ENCODE measurements at regions not wholly inside any gene's neighbourhood (a gene's known extent, or its start where the extent isn't known, plus 50 kb on each side); places are given as distances from the start of the nearest gene placed in this dataset.

DNA sequence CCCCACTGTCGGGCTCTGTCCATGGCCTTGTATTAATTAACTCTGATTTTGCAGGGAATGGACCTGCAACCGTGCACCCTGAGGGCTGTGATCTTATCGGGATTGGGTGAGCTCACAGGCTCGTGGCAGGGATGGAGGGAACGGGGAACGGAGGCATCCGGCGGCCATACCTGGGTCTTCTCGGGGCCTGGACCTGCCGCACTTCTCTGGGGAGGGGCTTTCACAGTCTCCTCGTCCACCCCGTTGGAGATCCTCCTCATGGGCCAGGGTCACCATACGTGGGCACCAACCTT is 57.5 kb upstream of the SHH start:
- H3K9me2 ChIP-seq (ENCODE audit: insufficient read depth) = no peaks in the 10 kb centered on the region
- no peak overlapping the region for H3K27ac Mint-ChIP-seq
- no peak overlapping the region for H3K4me3 ChIP-seq
- H3K4me2 ChIP-seq = no peak overlapping the region
- no peaks in the 10 kb centered on the region for H3K36me3 Mint-ChIP-seq (ENCODE audit: low read depth)
- no peaks in the 10 kb centered on the region; the same call in 1 of the 2 replicates for H3K36me3 ChIP-seq (ENCODE audit: insufficient read depth)
- H3K27me3 Mint-ChIP-seq (ENCODE audit: insufficient read depth, low read depth, poor library complexity) = peaks cover 5% of the 10 kb centered on the region
- H3K4me1 ChIP-seq (ENCODE audit: insufficient read depth) = no peaks in the 10 kb centered on the region
- H3K79me2 ChIP-seq (replicated peaks; ENCODE audit: insufficient read depth) = no peaks in the 10 kb centered on the region
- no peak overlapping the region for H2AFZ ChIP-seq
- no peaks in the 10 kb centered on the region for H3F3A ChIP-seq (replicated peaks; ENCODE audit: low read depth)
- no peak overlapping the region for H3K4me3 Mint-ChIP-seq
- H3K9me3 Mint-ChIP-seq = peaks cover 6% of the 10 kb centered on the region; the same call in 2 of the 3 replicates
- no peaks in the 10 kb centered on the region for H3K27me3 ChIP-seq (ENCODE audit: insufficient read depth)
- DNase-seq (ENCODE audit: low spot score) (no peak), ATAC-seq (no peak)
- no peak for TF ChIP-seq POLR2AphosphoS5 (IDR thresholded peaks at IDR 0.05; ENCODE audit: low read depth)
- no peak for TF ChIP-seq STAT1 (IDR thresholded peaks at IDR 0.05; ENCODE audit: unreplicated experiment)
- TF ChIP-seq EZH2 (IDR thresholded peaks at IDR 0.05; ENCODE audit: low read depth, unreplicated experiment) = no peak
- TF ChIP-seq, protein P1, sequence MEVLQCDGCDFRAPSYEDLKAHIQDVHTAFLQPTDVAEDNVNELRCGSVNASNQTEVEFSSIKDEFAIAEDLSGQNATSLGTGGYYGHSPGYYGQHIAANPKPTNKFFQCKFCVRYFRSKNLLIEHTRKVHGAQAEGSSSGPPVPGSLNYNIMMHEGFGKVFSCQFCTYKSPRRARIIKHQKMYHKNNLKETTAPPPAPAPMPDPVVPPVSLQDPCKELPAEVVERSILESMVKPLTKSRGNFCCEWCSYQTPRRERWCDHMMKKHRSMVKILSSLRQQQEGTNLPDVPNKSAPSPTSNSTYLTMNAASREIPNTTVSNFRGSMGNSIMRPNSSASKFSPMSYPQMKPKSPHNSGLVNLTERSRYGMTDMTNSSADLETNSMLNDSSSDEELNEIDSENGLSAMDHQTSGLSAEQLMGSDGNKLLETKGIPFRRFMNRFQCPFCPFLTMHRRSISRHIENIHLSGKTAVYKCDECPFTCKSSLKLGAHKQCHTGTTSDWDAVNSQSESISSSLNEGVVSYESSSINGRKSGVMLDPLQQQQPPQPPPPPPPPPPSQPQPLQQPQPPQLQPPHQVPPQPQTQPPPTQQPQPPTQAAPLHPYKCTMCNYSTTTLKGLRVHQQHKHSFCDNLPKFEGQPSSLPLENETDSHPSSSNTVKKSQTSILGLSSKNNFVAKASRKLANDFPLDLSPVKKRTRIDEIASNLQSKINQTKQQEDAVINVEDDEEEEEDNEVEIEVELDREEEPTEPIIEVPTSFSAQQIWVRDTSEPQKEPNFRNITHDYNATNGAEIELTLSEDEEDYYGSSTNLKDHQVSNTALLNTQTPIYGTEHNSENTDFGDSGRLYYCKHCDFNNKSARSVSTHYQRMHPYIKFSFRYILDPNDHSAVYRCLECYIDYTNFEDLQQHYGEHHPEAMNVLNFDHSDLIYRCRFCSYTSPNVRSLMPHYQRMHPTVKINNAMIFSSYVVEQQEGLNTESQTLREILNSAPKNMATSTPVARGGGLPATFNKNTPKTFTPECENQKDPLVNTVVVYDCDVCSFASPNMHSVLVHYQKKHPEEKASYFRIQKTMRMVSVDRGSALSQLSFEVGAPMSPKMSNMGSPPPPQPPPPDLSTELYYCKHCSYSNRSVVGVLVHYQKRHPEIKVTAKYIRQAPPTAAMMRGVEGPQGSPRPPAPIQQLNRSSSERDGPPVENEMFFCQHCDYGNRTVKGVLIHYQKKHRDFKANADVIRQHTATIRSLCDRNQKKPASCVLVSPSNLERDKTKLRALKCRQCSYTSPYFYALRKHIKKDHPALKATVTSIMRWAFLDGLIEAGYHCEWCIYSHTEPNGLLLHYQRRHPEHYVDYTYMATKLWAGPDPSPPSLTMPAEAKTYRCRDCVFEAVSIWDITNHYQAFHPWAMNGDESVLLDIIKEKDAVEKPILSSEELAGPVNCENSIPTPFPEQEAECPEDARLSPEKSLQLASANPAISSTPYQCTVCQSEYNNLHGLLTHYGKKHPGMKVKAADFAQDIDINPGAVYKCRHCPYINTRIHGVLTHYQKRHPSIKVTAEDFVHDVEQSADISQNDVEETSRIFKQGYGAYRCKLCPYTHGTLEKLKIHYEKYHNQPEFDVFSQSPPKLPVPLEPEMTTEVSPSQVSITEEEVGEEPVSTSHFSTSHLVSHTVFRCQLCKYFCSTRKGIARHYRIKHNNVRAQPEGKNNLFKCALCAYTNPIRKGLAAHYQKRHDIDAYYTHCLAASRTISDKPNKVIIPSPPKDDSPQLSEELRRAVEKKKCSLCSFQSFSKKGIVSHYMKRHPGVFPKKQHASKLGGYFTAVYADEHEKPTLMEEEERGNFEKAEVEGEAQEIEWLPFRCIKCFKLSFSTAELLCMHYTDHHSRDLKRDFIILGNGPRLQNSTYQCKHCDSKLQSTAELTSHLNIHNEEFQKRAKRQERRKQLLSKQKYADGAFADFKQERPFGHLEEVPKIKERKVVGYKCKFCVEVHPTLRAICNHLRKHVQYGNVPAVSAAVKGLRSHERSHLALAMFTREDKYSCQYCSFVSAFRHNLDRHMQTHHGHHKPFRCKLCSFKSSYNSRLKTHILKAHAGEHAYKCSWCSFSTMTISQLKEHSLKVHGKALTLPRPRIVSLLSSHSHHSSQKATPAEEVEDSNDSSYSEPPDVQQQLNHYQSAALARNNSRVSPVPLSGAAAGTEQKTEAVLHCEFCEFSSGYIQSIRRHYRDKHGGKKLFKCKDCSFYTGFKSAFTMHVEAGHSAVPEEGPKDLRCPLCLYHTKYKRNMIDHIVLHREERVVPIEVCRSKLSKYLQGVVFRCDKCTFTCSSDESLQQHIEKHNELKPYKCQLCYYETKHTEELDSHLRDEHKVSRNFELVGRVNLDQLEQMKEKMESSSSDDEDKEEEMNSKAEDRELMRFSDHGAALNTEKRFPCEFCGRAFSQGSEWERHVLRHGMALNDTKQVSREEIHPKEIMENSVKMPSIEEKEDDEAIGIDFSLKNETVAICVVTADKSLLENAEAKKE (CRISPR knock-in tag; IDR thresholded peaks at IDR 0.05) = no peak
- no peak for TF ChIP-seq JUNB (IDR thresholded peaks at IDR 0.05; ENCODE audit: unreplicated experiment)
- TF ChIP-seq, protein P2, sequence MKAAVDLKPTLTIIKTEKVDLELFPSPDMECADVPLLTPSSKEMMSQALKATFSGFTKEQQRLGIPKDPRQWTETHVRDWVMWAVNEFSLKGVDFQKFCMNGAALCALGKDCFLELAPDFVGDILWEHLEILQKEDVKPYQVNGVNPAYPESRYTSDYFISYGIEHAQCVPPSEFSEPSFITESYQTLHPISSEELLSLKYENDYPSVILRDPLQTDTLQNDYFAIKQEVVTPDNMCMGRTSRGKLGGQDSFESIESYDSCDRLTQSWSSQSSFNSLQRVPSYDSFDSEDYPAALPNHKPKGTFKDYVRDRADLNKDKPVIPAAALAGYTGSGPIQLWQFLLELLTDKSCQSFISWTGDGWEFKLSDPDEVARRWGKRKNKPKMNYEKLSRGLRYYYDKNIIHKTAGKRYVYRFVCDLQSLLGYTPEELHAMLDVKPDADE (IDR thresholded peaks at IDR 0.05) = no peak
- no peak for TF ChIP-seq NANOG (IDR thresholded peaks at IDR 0.05; ENCODE audit: borderline replicate concordance)
- no peak for TF ChIP-seq EZH2phosphoT487 (IDR thresholded peaks at IDR 0.05; ENCODE audit: unreplicated experiment)
- TF ChIP-seq ZNF331 (CRISPR knock-in tag; IDR thresholded peaks at IDR 0.05; ENCODE audit: low read depth) = no peak
- no peak for TF ChIP-seq ZNF114 (CRISPR knock-in tag; IDR thresholded peaks at IDR 0.05)
- TF ChIP-seq, protein P3, sequence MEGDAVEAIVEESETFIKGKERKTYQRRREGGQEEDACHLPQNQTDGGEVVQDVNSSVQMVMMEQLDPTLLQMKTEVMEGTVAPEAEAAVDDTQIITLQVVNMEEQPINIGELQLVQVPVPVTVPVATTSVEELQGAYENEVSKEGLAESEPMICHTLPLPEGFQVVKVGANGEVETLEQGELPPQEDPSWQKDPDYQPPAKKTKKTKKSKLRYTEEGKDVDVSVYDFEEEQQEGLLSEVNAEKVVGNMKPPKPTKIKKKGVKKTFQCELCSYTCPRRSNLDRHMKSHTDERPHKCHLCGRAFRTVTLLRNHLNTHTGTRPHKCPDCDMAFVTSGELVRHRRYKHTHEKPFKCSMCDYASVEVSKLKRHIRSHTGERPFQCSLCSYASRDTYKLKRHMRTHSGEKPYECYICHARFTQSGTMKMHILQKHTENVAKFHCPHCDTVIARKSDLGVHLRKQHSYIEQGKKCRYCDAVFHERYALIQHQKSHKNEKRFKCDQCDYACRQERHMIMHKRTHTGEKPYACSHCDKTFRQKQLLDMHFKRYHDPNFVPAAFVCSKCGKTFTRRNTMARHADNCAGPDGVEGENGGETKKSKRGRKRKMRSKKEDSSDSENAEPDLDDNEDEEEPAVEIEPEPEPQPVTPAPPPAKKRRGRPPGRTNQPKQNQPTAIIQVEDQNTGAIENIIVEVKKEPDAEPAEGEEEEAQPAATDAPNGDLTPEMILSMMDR (conservative IDR thresholded peaks at IDR 0.05; ENCODE audit: low read depth in 2 of 2) = no peak
- TF ChIP-seq, protein P4, sequence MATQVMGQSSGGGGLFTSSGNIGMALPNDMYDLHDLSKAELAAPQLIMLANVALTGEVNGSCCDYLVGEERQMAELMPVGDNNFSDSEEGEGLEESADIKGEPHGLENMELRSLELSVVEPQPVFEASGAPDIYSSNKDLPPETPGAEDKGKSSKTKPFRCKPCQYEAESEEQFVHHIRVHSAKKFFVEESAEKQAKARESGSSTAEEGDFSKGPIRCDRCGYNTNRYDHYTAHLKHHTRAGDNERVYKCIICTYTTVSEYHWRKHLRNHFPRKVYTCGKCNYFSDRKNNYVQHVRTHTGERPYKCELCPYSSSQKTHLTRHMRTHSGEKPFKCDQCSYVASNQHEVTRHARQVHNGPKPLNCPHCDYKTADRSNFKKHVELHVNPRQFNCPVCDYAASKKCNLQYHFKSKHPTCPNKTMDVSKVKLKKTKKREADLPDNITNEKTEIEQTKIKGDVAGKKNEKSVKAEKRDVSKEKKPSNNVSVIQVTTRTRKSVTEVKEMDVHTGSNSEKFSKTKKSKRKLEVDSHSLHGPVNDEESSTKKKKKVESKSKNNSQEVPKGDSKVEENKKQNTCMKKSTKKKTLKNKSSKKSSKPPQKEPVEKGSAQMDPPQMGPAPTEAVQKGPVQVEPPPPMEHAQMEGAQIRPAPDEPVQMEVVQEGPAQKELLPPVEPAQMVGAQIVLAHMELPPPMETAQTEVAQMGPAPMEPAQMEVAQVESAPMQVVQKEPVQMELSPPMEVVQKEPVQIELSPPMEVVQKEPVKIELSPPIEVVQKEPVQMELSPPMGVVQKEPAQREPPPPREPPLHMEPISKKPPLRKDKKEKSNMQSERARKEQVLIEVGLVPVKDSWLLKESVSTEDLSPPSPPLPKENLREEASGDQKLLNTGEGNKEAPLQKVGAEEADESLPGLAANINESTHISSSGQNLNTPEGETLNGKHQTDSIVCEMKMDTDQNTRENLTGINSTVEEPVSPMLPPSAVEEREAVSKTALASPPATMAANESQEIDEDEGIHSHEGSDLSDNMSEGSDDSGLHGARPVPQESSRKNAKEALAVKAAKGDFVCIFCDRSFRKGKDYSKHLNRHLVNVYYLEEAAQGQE (IDR thresholded peaks at IDR 0.05; ENCODE audit: unreplicated experiment) = no peak
- TF ChIP-seq CREB1 (CRISPR knock-in tag; IDR thresholded peaks at IDR 0.05; ENCODE audit: low read depth) = no peak
- no peaks in the 10 kb centered on the region for H3K4me1 Mint-ChIP-seq
- no peaks in the 10 kb centered on the region for H4K20me1 ChIP-seq (replicated peaks; ENCODE audit: insufficient read depth)
- H3K27ac ChIP-seq (ENCODE audit: low read depth) = no peak overlapping the region

Data from GM23338 (cell line).